ENCODE measurements at regions not wholly inside any gene's neighbourhood (a gene's known extent, or its start where the extent isn't known, plus 50 kb on each side); places are given as distances from the start of the nearest gene placed in this dataset.

GRCh38 chr10:62559481-62560200 is 185.5 kb downstream of the ZNF365 start:
- Histone ChIP-seq H3K36me3 (no peaks in the 10 kb centered on the region), H3K27me3 (replicated peaks; ENCODE audit: insufficient read depth) (no peaks in the 10 kb centered on the region), H3K9me3 (no peaks in the 10 kb centered on the region), H3K4me3 (no peak overlapping the region), H3K4me1 (replicated peaks) (no peaks in the 10 kb centered on the region), H3K27ac (no peak overlapping the region)
- TF ChIP-seq POLR2A (IDR thresholded peaks at IDR 0.05) = no peak
- no peak for TF ChIP-seq CTCF (IDR thresholded peaks at IDR 0.05)
- no peak for TF ChIP-seq POLR2AphosphoS5 (IDR thresholded peaks at IDR 0.05)
- intact Hi-C loops (cut with DNase I) = no loop called here
- DNase-seq (ENCODE audit: low spot score) = no peak
- WGBS = 78% methylated on average over 5 of the region's 5 CpGs

- no peak for TF ChIP-seq CTCF (IDR thresholded peaks at IDR 0.05)
- TF ChIP-seq POLR2AphosphoS5 (IDR thresholded peaks at IDR 0.05) = no peak
- TF ChIP-seq POLR2A (IDR thresholded peaks at IDR 0.05) = no peak
- no peaks in the 10 kb centered on the region for H3K9me3 ChIP-seq
- DNase-seq (ENCODE audit: low spot score) = no peak
- WGBS = 53% methylated on average over 4 of the region's 4 CpGs
- no peaks in the 10 kb centered on the region for H3K36me3 ChIP-seq
- no peaks in the 10 kb centered on the region for H3K27me3 ChIP-seq (replicated peaks; ENCODE audit: insufficient read depth)
- intact Hi-C loops (cut with DNase I) = no loop called here
- no peaks in the 10 kb centered on the region for H3K4me1 ChIP-seq (replicated peaks)
- H3K4me3 ChIP-seq = no peak overlapping the region
- no peak overlapping the region for H3K27ac ChIP-seq
Observed at GRCh38 chr10:62560201-62560819, 186.1 kb downstream of the ZNF365 start.

GRCh38 chr10:62561151-62561550 is 187.0 kb downstream of the ZNF365 start:
- no peaks in the 10 kb centered on the region for H3K27me3 ChIP-seq (replicated peaks; ENCODE audit: insufficient read depth)
- no peak overlapping the region for H3K4me3 ChIP-seq
- no peak overlapping the region for H3K27ac ChIP-seq
- H3K9me3 ChIP-seq = no peaks in the 10 kb centered on the region
- H3K36me3 ChIP-seq = no peaks in the 10 kb centered on the region
- intact Hi-C loops (cut with DNase I) = no loop called here
- 78% methylated on average over 3 of the region's 3 CpGs for WGBS
- TF ChIP-seq POLR2A (IDR thresholded peaks at IDR 0.05) = no peak
- no peak for TF ChIP-seq CTCF (IDR thresholded peaks at IDR 0.05)
- TF ChIP-seq POLR2AphosphoS5 (IDR thresholded peaks at IDR 0.05) = no peak
- no peak for DNase-seq (ENCODE audit: low spot score)
- H3K4me1 ChIP-seq (replicated peaks) = no peaks in the 10 kb centered on the region

GRCh38 chr10:62562101-62562500 is 187.9 kb downstream of the ZNF365 start:
- no peaks in the 10 kb centered on the region for H3K27me3 ChIP-seq (replicated peaks; ENCODE audit: insufficient read depth)
- H3K4me3 ChIP-seq = no peak overlapping the region
- H3K9me3 ChIP-seq = no peaks in the 10 kb centered on the region
- TF ChIP-seq CTCF (IDR thresholded peaks at IDR 0.05) (no peak), POLR2AphosphoS5 (IDR thresholded peaks at IDR 0.05) (no peak), POLR2A (IDR thresholded peaks at IDR 0.05) (no peak)
- no peaks in the 10 kb centered on the region for H3K36me3 ChIP-seq
- no peaks in the 10 kb centered on the region for H3K4me1 ChIP-seq (replicated peaks)
- intact Hi-C loops (cut with DNase I) = no loop called here
- WGBS = 85% methylated on average over 2 of the region's 2 CpGs
- DNase-seq (ENCODE audit: low spot score) = no peak
- no peak overlapping the region for H3K27ac ChIP-seq

GRCh38 chr10:62562795-62563194 is 188.6 kb downstream of the ZNF365 start:
- DNase-seq (ENCODE audit: low spot score) = no peak
- TF ChIP-seq CTCF (IDR thresholded peaks at IDR 0.05) = no peak
- no peak for TF ChIP-seq POLR2AphosphoS5 (IDR thresholded peaks at IDR 0.05)
- no peak for TF ChIP-seq POLR2A (IDR thresholded peaks at IDR 0.05)
- Histone ChIP-seq H3K4me1 (replicated peaks) (no peaks in the 10 kb centered on the region), H3K36me3 (no peaks in the 10 kb centered on the region), H3K27ac (no peak overlapping the region), H3K27me3 (replicated peaks; ENCODE audit: insufficient read depth) (no peaks in the 10 kb centered on the region), H3K9me3 (no peaks in the 10 kb centered on the region), H3K4me3 (no peak overlapping the region)
- intact Hi-C loops (cut with DNase I) = no loop called here
